Large intestine (tissue), 3 donors: ENCODE measurements at regions not wholly inside any gene's neighbourhood (a gene's known extent, or its start where the extent isn't known, plus 50 kb on each side); places are given as distances from the start of the nearest gene placed in this dataset.
"Not testable (repeated sequence)": the region's sequence is repeated elsewhere in the genome, so short reads cannot be mapped to it uniquely, and the experiment has no call there.

Source experiments
- DNase-seq, 2 donors: peaks; one replicate each; pipeline versions ENCODE4 v3.0.0 to v3.0.0-alpha.2; 2013
- H3K27ac ChIP-seq: one replicate; pipeline ENCODE4 v1.5.1; 2013; ENCODE audit warnings: low read length
- H3K27me3 ChIP-seq: 2 replicates; pipeline ENCODE4 v1.6.1; 2013; ENCODE audit warnings: low read length; ENCODE audit not compliant: control insufficient read depth, insufficient read depth
- H3K36me3 ChIP-seq: 2 replicates; pipeline ENCODE4 v1.6.1; 2013; ENCODE audit warnings: low read length; ENCODE audit not compliant: control insufficient read depth, insufficient read depth
- H3K4me1 ChIP-seq: one replicate; pipeline ENCODE4 v1.6.1; 2013; ENCODE audit warnings: low read length; ENCODE audit not compliant: control insufficient read depth, insufficient read depth
- H3K4me3 ChIP-seq: one replicate; pipeline ENCODE4 v1.5.1; 2013; ENCODE audit warnings: low read length
- H3K9me3 ChIP-seq: one replicate; pipeline ENCODE4 v1.6.1; 2013; ENCODE audit warnings: mild to moderate bottlenecking, low read depth, low read length, moderate library complexity; ENCODE audit not compliant: control insufficient read depth
- WGBS: methylation state at CpG from one replicate; pipeline ENCODE4 v1.1.5; 2013; ENCODE audit warnings: low lambda C conversion rate; ENCODE audit not compliant: insufficient coverage; 5-methylcytosine and 5-hydroxymethylcytosine counted together

GRCh38 chr6:2583459-2583858, 167.3 kb downstream of the MYLK4 start:
- DNase-seq: no peak
- Histone ChIP-seq H3K27ac (no peak overlapping the region), H3K4me1 (no peaks in the 10 kb centered on the region), H3K9me3 (no peaks in the 10 kb centered on the region), H3K36me3 (no peaks in the 10 kb centered on the region), H3K27me3 (no peaks in the 10 kb centered on the region), H3K4me3 (no peak overlapping the region)
- WGBS: no CpG with 5 or more reads among the region's 4 CpGs

- Histone ChIP-seq H3K36me3 (no peaks in the 10 kb centered on the region), H3K27ac (no peak overlapping the region), H3K27me3 (no peaks in the 10 kb centered on the region), H3K4me1 (no peaks in the 10 kb centered on the region), H3K4me3 (no peak overlapping the region), H3K9me3 (no peaks in the 10 kb centered on the region)
- WGBS: no CpG with 5 or more reads among the region's 6 CpGs
- no peak for DNase-seq
Measured at GRCh38 chr6:2582268-2582667, 168.5 kb downstream of the MYLK4 start.

- no peak overlapping the region for H3K4me3 ChIP-seq
- no peaks in the 10 kb centered on the region for H3K36me3 ChIP-seq
- H3K27ac ChIP-seq: no peak overlapping the region
- DNase-seq: no peak
- no peaks in the 10 kb centered on the region for H3K27me3 ChIP-seq
- 100% methylated on average over 2 of the region's 2 CpGs for WGBS
- H3K9me3 ChIP-seq: no peaks in the 10 kb centered on the region
- no peaks in the 10 kb centered on the region for H3K4me1 ChIP-seq
Measured at GRCh38 chr6:2581611-2582010, 169.1 kb downstream of the MYLK4 start.

- no peak for DNase-seq
- no peaks in the 10 kb centered on the region for H3K4me1 ChIP-seq
- no peaks in the 10 kb centered on the region for H3K27me3 ChIP-seq
- H3K27ac ChIP-seq: no peak overlapping the region
- 72% methylated on average over 2 of the region's 4 CpGs for WGBS
- no peaks in the 10 kb centered on the region for H3K9me3 ChIP-seq
- H3K36me3 ChIP-seq: no peaks in the 10 kb centered on the region
- H3K4me3 ChIP-seq: no peak overlapping the region
Measured at GRCh38 chr6:2581011-2581410, 169.7 kb downstream of the MYLK4 start.

GRCh38 chr6:2579804-2580570, 170.7 kb downstream of the MYLK4 start:
- H3K9me3 ChIP-seq: no peaks in the 10 kb centered on the region
- H3K27me3 ChIP-seq: no peaks in the 10 kb centered on the region
- no peaks in the 10 kb centered on the region for H3K36me3 ChIP-seq
- no peak for DNase-seq
- WGBS: 80% methylated on average over 2 of the region's 14 CpGs
- no peaks in the 10 kb centered on the region for H3K4me1 ChIP-seq
- H3K27ac ChIP-seq: no peak overlapping the region
- H3K4me3 ChIP-seq: no peak overlapping the region

GRCh38 chr6:2579241-2579761, 171.4 kb downstream of the MYLK4 start:
- H3K4me3 ChIP-seq: no peak overlapping the region
- no peak overlapping the region for H3K27ac ChIP-seq
- H3K4me1 ChIP-seq: no peaks in the 10 kb centered on the region
- no CpG with 5 or more reads among the region's 16 CpGs for WGBS
- no peaks in the 10 kb centered on the region for H3K9me3 ChIP-seq
- DNase-seq: no peak
- no peaks in the 10 kb centered on the region for H3K27me3 ChIP-seq
- H3K36me3 ChIP-seq: no peaks in the 10 kb centered on the region

- Histone ChIP-seq H3K4me3 (no peak overlapping the region), H3K27ac (no peak overlapping the region), H3K27me3 (no peaks in the 10 kb centered on the region), H3K4me1 (no peaks in the 10 kb centered on the region), H3K9me3 (no peaks in the 10 kb centered on the region), H3K36me3 (no peaks in the 10 kb centered on the region)
- no CpG with 5 or more reads among the region's 2 CpGs for WGBS
- DNase-seq: no peak
Measured at GRCh38 chr6:2578767-2579166, 172.0 kb downstream of the MYLK4 start.

GRCh38 chr6:2576499-2576898, 174.2 kb downstream of the MYLK4 start:
- H3K27ac ChIP-seq: no peak overlapping the region
- no CpG with 5 or more reads among the region's 3 CpGs for WGBS
- no peaks in the 10 kb centered on the region for H3K4me1 ChIP-seq

GRCh38 chr6:2575236-2575635, 175.5 kb downstream of the MYLK4 start:
- WGBS: 83% methylated on average over 2 of the region's 5 CpGs
- Histone ChIP-seq H3K27ac (no peak overlapping the region), H3K4me1 (no peaks in the 10 kb centered on the region), H3K4me3 (no peak overlapping the region), H3K36me3 (no peaks in the 10 kb centered on the region), H3K27me3 (no peaks in the 10 kb centered on the region), H3K9me3 (no peaks in the 10 kb centered on the region)
- DNase-seq: no peak

More at GRCh38 chr6:2576499-2576898, 174.2 kb downstream of the MYLK4 start:
- Histone ChIP-seq H3K27me3 (no peaks in the 10 kb centered on the region), H3K4me3 (no peak overlapping the region), H3K9me3 (no peaks in the 10 kb centered on the region), H3K36me3 (no peaks in the 10 kb centered on the region)
- no peak for DNase-seq

- WGBS: no CpG with 5 or more reads among the region's 1 CpG
- not testable (repeated sequence) for H3K27me3 ChIP-seq, DNase-seq, H3K27ac ChIP-seq, H3K9me3 ChIP-seq, H3K4me3 ChIP-seq, H3K4me1 ChIP-seq, H3K36me3 ChIP-seq
Measured at GRCh38 chr6:2569420-2569819, 181.3 kb downstream of the MYLK4 start.

- Histone ChIP-seq H3K36me3 (no peaks in the 10 kb centered on the region), H3K4me3 (no peak overlapping the region), H3K27me3 (no peaks in the 10 kb centered on the region), H3K9me3 (no peaks in the 10 kb centered on the region), H3K27ac (no peak overlapping the region), H3K4me1 (peaks cover 2% of the 10 kb centered on the region)
- WGBS: 100% methylated on average over 1 of the region's 1 CpG
- DNase-seq: no peak
Measured at GRCh38 chr6:2566048-2566447, 184.7 kb downstream of the MYLK4 start.
